ENCODE measurements at regions not wholly inside any gene's neighbourhood (a gene's known extent, or its start where the extent isn't known, plus 50 kb on each side); places are given as distances from the start of the nearest gene placed in this dataset.

DNA sequence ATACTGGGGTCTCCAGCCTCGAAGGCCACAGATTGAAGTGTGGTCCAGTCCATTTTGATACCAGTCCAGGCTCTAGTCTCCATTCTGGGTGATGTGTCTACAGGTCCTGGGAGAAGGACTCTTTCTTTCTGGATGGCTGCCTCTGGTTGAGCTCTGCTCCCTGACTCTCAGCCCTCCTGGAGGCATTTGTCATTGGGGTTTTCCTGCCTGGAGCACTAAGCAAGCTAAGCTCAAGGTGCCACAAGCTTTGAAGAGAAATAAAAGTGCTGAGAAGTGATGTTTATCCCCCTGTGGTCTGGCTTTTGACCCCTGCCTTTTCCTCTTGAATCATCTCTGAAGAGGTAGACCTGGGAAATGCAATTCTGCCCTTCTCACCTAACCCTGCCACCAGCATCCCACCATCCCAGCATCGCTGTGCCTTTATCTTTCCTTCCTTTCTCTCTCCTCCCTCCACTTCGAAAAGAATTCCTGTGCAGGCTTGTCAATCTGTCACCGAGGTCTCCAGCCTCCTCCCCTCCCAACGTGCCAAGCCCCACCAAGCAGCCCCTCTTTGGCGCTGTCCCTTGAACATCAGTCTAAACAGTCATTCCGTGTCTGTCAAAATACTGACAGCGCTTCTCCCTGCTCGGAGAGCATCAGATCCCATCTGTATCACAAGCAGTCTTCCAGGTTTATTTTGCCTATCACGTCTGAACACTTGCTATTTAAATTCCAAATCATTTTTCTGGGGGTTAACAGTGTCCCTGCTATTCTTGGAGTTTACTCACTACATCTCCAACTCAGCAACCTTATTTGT, 334.6 kb upstream of the SLC14A2 start:
- DNase-seq (ENCODE audit: low spot score in 2 of 2, unreplicated experiment in 2 of 2), result no peak
- no peak overlapping the region for H3K4me3 Mint-ChIP-seq
- H3K9me3 Mint-ChIP-seq, result peaks cover 4% of the 10 kb centered on the region
- H3K36me3 Mint-ChIP-seq, result no peaks in the 10 kb centered on the region
- TF ChIP-seq, protein P1, sequence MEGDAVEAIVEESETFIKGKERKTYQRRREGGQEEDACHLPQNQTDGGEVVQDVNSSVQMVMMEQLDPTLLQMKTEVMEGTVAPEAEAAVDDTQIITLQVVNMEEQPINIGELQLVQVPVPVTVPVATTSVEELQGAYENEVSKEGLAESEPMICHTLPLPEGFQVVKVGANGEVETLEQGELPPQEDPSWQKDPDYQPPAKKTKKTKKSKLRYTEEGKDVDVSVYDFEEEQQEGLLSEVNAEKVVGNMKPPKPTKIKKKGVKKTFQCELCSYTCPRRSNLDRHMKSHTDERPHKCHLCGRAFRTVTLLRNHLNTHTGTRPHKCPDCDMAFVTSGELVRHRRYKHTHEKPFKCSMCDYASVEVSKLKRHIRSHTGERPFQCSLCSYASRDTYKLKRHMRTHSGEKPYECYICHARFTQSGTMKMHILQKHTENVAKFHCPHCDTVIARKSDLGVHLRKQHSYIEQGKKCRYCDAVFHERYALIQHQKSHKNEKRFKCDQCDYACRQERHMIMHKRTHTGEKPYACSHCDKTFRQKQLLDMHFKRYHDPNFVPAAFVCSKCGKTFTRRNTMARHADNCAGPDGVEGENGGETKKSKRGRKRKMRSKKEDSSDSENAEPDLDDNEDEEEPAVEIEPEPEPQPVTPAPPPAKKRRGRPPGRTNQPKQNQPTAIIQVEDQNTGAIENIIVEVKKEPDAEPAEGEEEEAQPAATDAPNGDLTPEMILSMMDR (IDR thresholded peaks at IDR 0.05; ENCODE audit: unreplicated experiment), result no peak
- no peak overlapping the region for H3K27ac Mint-ChIP-seq
- no peaks in the 10 kb centered on the region for H3K27me3 Mint-ChIP-seq (ENCODE audit: low read depth)
- no peaks in the 10 kb centered on the region for H3K4me1 Mint-ChIP-seq

DNA sequence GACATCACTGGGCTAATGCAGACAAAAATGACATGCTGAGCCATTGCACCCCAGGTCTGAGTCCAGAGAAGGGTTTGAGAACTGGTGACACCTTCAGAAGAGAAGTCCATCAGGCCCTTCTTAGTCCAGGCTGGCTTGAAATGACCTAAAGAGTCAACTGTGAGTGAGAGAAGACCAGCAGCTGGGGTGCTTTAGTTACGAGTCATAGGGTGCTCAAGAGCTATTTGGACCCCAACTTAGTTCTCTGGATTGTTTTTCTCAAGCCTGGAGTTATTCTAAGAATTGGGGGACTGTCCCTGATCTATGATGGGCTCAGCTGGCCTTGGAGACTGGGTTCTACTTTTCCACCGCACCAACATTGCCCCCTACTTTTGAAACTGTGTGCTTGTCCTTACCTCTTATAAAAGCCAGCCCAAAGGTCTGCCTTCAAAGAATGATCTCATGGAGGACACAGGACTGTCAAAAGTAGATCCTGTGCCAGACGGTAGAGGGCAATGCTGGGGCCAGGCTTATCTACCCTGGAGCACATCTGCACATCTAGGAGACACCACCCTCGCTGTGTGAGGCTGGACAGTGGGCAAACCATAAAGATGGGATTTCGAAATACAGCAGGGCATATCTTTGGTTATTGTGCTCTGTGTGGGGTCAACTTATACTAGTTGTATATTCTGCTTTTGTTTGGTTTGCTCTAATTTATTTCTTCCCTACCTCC, 333.0 kb upstream of the SLC14A2 start:
- no peaks in the 10 kb centered on the region for H3K27me3 Mint-ChIP-seq (ENCODE audit: low read depth)
- H3K4me1 Mint-ChIP-seq, result no peaks in the 10 kb centered on the region
- TF ChIP-seq, protein P1 (IDR thresholded peaks at IDR 0.05; ENCODE audit: unreplicated experiment), result no peak
- no peaks in the 10 kb centered on the region for H3K36me3 Mint-ChIP-seq
- H3K4me3 Mint-ChIP-seq, result no peak overlapping the region
- no peaks in the 10 kb centered on the region for H3K9me3 Mint-ChIP-seq
- no peak overlapping the region for H3K27ac Mint-ChIP-seq
- no peak for DNase-seq (ENCODE audit: low spot score in 2 of 2, unreplicated experiment in 2 of 2)

DNA sequence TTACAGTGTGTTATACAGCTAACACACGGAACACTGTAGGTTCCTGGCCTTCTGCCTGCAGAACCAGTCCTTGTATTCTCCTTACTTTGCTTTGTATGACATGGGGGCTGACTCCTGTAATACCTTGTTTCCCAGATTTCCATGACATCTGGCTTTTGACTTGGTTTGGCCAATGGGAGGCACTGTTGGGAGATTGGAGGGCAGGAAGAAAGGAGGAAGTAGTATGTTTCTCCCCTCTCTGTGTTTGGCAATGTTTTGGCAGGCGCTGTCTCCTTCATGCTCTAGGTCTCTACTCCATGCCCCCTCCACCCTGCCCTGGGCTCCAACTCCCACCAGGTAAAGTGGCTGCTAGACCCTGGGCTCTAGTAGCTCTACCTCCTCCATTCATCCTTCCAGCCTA, 331.1 kb upstream of the SLC14A2 start:
- Mint-ChIP-seq H3K9me3 (no peaks in the 10 kb centered on the region), H3K27ac (no peak overlapping the region), H3K36me3 (no peaks in the 10 kb centered on the region), H3K4me1 (no peaks in the 10 kb centered on the region), H3K27me3 (ENCODE audit: low read depth) (no peaks in the 10 kb centered on the region), H3K4me3 (no peak overlapping the region)
- TF ChIP-seq, protein P1 (IDR thresholded peaks at IDR 0.05; ENCODE audit: unreplicated experiment), result no peak
- no peak for DNase-seq (ENCODE audit: low spot score in 2 of 2, unreplicated experiment in 2 of 2)

DNA sequence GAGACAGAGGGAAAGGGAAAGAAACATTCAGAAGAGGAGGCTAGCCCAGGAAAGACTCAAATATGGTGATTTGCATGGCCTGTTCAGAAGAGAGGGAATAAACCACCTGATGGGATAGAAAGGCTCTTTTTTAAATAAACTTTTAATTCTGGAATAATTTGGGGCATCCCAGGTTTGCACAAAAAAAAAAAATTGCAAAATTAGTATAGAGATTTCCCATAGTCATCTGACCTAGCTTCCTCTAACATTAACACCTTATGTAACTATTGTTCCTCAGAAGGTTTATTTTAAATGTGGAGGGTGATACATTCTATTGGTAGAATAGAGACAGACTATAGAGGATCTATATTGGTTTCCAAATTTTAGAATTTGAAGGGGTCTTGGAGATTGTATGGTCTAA, 330.4 kb upstream of the SLC14A2 start:
- H3K27ac Mint-ChIP-seq, result no peak overlapping the region
- TF ChIP-seq, protein P1 (IDR thresholded peaks at IDR 0.05; ENCODE audit: unreplicated experiment), result no peak
- no peak overlapping the region for H3K4me3 Mint-ChIP-seq
- no peaks in the 10 kb centered on the region for H3K9me3 Mint-ChIP-seq
- no peak for DNase-seq (ENCODE audit: low spot score in 2 of 2, unreplicated experiment in 2 of 2)
- no peaks in the 10 kb centered on the region for H3K27me3 Mint-ChIP-seq (ENCODE audit: low read depth)
- no peaks in the 10 kb centered on the region for H3K36me3 Mint-ChIP-seq
- no peaks in the 10 kb centered on the region for H3K4me1 Mint-ChIP-seq

DNA sequence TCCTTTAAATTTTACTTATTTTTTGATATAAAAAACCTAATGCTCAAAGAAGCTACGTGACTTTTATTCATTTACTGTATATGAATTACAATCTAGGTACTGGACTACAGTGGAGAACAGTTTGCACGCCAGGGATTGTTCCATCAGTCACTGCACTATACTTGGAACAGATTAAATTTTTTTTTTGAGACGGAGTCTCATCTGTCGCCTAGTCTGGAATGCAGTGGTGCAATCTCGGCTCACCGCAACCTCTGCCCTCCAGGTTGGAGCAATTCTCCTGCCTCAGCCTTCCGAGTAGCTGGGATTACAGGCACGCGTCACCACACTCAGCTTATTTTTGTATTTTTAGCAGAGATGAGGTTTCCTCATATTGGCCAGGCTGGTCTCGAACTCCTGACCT, 330.0 kb upstream of the SLC14A2 start:
- H3K36me3 Mint-ChIP-seq, result no peaks in the 10 kb centered on the region
- H3K4me3 Mint-ChIP-seq, result no peak overlapping the region
- no peak overlapping the region for H3K27ac Mint-ChIP-seq
- no peaks in the 10 kb centered on the region for H3K9me3 Mint-ChIP-seq
- no peaks in the 10 kb centered on the region for H3K27me3 Mint-ChIP-seq (ENCODE audit: low read depth)
- no peaks in the 10 kb centered on the region for H3K4me1 Mint-ChIP-seq
- TF ChIP-seq, protein P1 (IDR thresholded peaks at IDR 0.05; ENCODE audit: unreplicated experiment), result no peak
- DNase-seq (ENCODE audit: low spot score in 2 of 2, unreplicated experiment in 2 of 2), result no peak

All from mesothelial cell of epicardium (in vitro differentiated cells).